SK-N-SH (cell line): ENCODE measurements at regions not wholly inside any gene's neighbourhood (a gene's known extent, or its start where the extent isn't known, plus 50 kb on each side); places are given as distances from the start of the nearest gene placed in this dataset.

Source experiments
- CTCF ChIA-PET: fragments of 300-600, 350-600 bp; formaldehyde crosslinking; extraction: SDS; loops from one replicate; lab custom pipeline; 2021; lab: Yijun Ruan, JAX
- POLR2A ChIA-PET: fragments of 350-600 bp; sonication (Branson Sonifier 250); formaldehyde crosslinking; extraction: SDS; loops from one replicate; lab custom pipeline; 2020; ENCODE audit warnings: antibody characterized with exemption, inconsistent platforms; lab: Yijun Ruan, JAX
- DNase-seq: peaks from one replicate; pipeline ENCODE4 v3.0.0; 2012
- H2AFZ ChIP-seq: fragments of 200-600 bp; sonication (generic); 2 replicates; pipeline ENCODE4 v1.8.1; 2016; ENCODE audit warnings: antibody characterized with exemption, mild to moderate bottlenecking, low read depth
- H3F3A ChIP-seq: fragments of 200-600 bp; sonication (generic); replicated peaks from 2 replicates; pipeline ENCODE3; 2016; ENCODE audit warnings: antibody characterized with exemption, mild to moderate bottlenecking; ENCODE audit not compliant: insufficient read depth
- H3K27ac ChIP-seq, 2 experiments: fragments of 200-500 bp in 1 of 2; fragments of 200-600 bp in 1 of 2; sonication (Bioruptor generic) in 1 of 2; sonication (generic), shearing (Covaris generic) in 1 of 2; 2 replicates each; pipeline versions ENCODE4 v1.5.1 to v1.6.1; 2014 to 2016; ENCODE audit warnings: low read depth in 2 of 2, inconsistent platforms in 1 of 2, low read length in 1 of 2, mild to moderate bottlenecking in 1 of 2, mixed read lengths in 1 of 2
- H3K27me3 ChIP-seq: fragments of 200-600 bp; sonication (generic), shearing (Covaris generic); 2 replicates; pipeline ENCODE4 v1.6.1; 2016; ENCODE audit warnings: mixed run types; ENCODE audit not compliant: insufficient read depth
- H3K36me3 ChIP-seq, 2 experiments: fragments of 200-500 bp in 1 of 2; fragments of 200-600 bp in 1 of 2; sonication (Bioruptor generic) in 1 of 2; sonication (generic) in 1 of 2; replicated peaks in 1 of 2; 2 replicates each; pipeline versions ENCODE3 to v1.5.1; 2014 to 2016; ENCODE audit warnings: low read length in 1 of 2, mild to moderate bottlenecking in 1 of 2; ENCODE audit not compliant: insufficient read depth in 2 of 2, control insufficient read depth in 1 of 2
- H3K4me1 ChIP-seq, 2 experiments: fragments of 200-500 bp in 1 of 2; fragments of 200-600 bp in 1 of 2; sonication (Bioruptor generic) in 1 of 2; sonication (generic), shearing (Covaris generic) in 1 of 2; 2 replicates each; pipeline versions ENCODE4 v1.5.1 to v1.6.1; 2014 to 2016; ENCODE audit warnings: low read depth in 1 of 2, low read length in 1 of 2, mixed run types in 1 of 2; ENCODE audit not compliant: insufficient read depth in 2 of 2, control insufficient read depth in 1 of 2
- H3K4me2 ChIP-seq: fragments of 200-600 bp; sonication (generic), shearing (Covaris generic); 2 replicates; pipeline ENCODE4 v1.6.1; 2017; ENCODE audit warnings: mixed run types
- H3K4me3 ChIP-seq, 2 experiments: fragments of 200-500 bp in 1 of 2; fragments of 200-600 bp in 1 of 2; sonication (Bioruptor generic) in 1 of 2; sonication (generic), shearing (Covaris generic) in 1 of 2; 2 replicates each; pipeline versions ENCODE4 v1.5.1 to v1.8.1; 2014 to 2016; ENCODE audit warnings: low read depth in 2 of 2, inconsistent platforms in 1 of 2, low read length in 1 of 2, mild to moderate bottlenecking in 1 of 2, mixed read lengths in 1 of 2, moderate library complexity in 1 of 2
- H3K79me2 ChIP-seq: fragments of 200-600 bp; sonication (generic); 2 replicates; pipeline ENCODE4 v1.8.1; 2017; ENCODE audit warnings: mild to moderate bottlenecking; ENCODE audit not compliant: insufficient read depth
- H3K9ac ChIP-seq: fragments of 200-600 bp; sonication (generic); 2 replicates; pipeline ENCODE4 v1.6.1; 2017; ENCODE audit warnings: mixed run types
- H3K9me2 ChIP-seq: fragments of 200-600 bp; sonication (generic); 2 replicates; pipeline ENCODE4 v1.6.1; 2017; ENCODE audit warnings: mixed run types
- H3K9me3 ChIP-seq: fragments of 200-600 bp; sonication (generic); 2 replicates; pipeline ENCODE4 v1.6.1; 2017; ENCODE audit warnings: mixed run types, mild to moderate bottlenecking, moderate library complexity
- H4K20me1 ChIP-seq: fragments of 200-600 bp; sonication (generic); 2 replicates; pipeline ENCODE4 v1.6.1; 2017; ENCODE audit warnings: mild to moderate bottlenecking, mixed run types; ENCODE audit not compliant: insufficient read depth
- CTCF ChIP-seq: fragments of 200-600 bp; sonication (generic); IDR thresholded peaks from 2 replicates; pipeline ENCODE4 v1.6.1; 2017; ENCODE audit warnings: antibody characterized with exemption, mild to moderate bottlenecking, moderate library complexity
- ELF1 ChIP-seq: IDR thresholded peaks from 2 replicates; pipeline ENCODE4 v1.4.0; 2012
- EZH2phosphoT487 ChIP-seq: fragments of 200-600 bp; sonication (generic); IDR thresholded peaks from 2 replicates; pipeline ENCODE4 v1.6.1; 2017; ENCODE audit warnings: low read depth, mixed run types, mild to moderate bottlenecking, antibody characterized with exemption, moderate library complexity, borderline replicate concordance
- FOXJ3 ChIP-seq: sonication (generic); formaldehyde crosslinking; IDR thresholded peaks from 2 replicates; pipeline ENCODE4 v1.5.1; 2020; ENCODE audit warnings: mild to moderate bottlenecking, missing genetic modification reagents
- IRF3 ChIP-seq: fragments of 150-350 bp; IDR thresholded peaks from 2 replicates; pipeline ENCODE4 v1.6.1; 2016; ENCODE audit warnings: mild to moderate bottlenecking, low read depth, low read length
- JUND ChIP-seq: IDR thresholded peaks from 2 replicates; pipeline ENCODE4 v1.4.0; 2012
- MAX ChIP-seq: IDR thresholded peaks from 2 replicates; pipeline ENCODE4 v1.4.0; 2012; ENCODE audit warnings: low read depth
- MXI1 ChIP-seq: IDR thresholded peaks from 2 replicates; pipeline ENCODE4 v1.6.1; 2012; ENCODE audit warnings: mild to moderate bottlenecking, low read depth, low read length, improper control_type of control experiment
- NFIC ChIP-seq: IDR thresholded peaks from 2 replicates; pipeline ENCODE4 v1.4.0; 2012; ENCODE audit warnings: borderline replicate concordance
- RAD21 ChIP-seq: IDR thresholded peaks from 2 replicates; pipeline ENCODE4 v1.6.1; 2012; ENCODE audit warnings: mild to moderate bottlenecking, low read length
- RFX5 ChIP-seq: IDR thresholded peaks from 2 replicates; pipeline ENCODE4 v1.6.1; 2012; ENCODE audit warnings: mild to moderate bottlenecking, improper control_type of control experiment, low read length
- RXRA ChIP-seq: IDR thresholded peaks from 2 replicates; pipeline ENCODE4 v1.4.0; 2012; ENCODE audit warnings: low read depth, mild to moderate bottlenecking, borderline replicate concordance
- SIN3A ChIP-seq: IDR thresholded peaks from 2 replicates; pipeline ENCODE4 v1.6.1; 2012; ENCODE audit warnings: low read depth, mild to moderate bottlenecking, low read length, moderate library complexity, borderline replicate concordance
- SMC3 ChIP-seq: IDR thresholded peaks from 2 replicates; pipeline ENCODE4 v1.6.1; 2012; ENCODE audit warnings: low read depth, low read length, improper control_type of control experiment
- TAF1 ChIP-seq: IDR thresholded peaks from 2 replicates; pipeline ENCODE4 v1.6.1; 2012; ENCODE audit warnings: low read depth, mild to moderate bottlenecking, low read length, moderate library complexity, borderline replicate concordance
- TCF12 ChIP-seq: IDR thresholded peaks from 2 replicates; pipeline ENCODE4 v1.4.0; 2012
- USF1 ChIP-seq: IDR thresholded peaks from 2 replicates; pipeline ENCODE4 v1.4.0; 2012; ENCODE audit warnings: low read depth, borderline replicate concordance
- WGBS: methylation state at CpG from one replicate; pipeline ENCODE4 v1.1.6; 2017; ENCODE audit warnings: low lambda C conversion rate; 5-methylcytosine and 5-hydroxymethylcytosine counted together

- Histone ChIP-seq H3K4me1 (0 out of 4 replicates have a peak, but pooled peaks cover 0 to 6% of the 10 kb centered on the region in 2 experiments), H3K79me2 (no peaks in the 10 kb centered on the region), H3K9ac (no peak overlapping the region), H2AFZ (no peak overlapping the region), H3K27me3 (no peaks in the 10 kb centered on the region), H3K9me3 (no peaks in the 10 kb centered on the region), H3K4me3 (no peak overlapping the region), H3F3A (no peaks in the 10 kb centered on the region), H3K9me2 (no peaks in the 10 kb centered on the region), H3K36me3 (no peaks in the 10 kb centered on the region), H4K20me1 (no peaks in the 10 kb centered on the region), H3K27ac (no peak overlapping the region), H3K4me2 (no peak overlapping the region)
- ChIA-PET CTCF (interaction anchor here (0.5 to 2.0 kb wide), 2 partner anchors 9 to 1383 kb away, joined by 4 read pairs; no protein-coding TSS in a partner anchor), POLR2A (no interaction called here)
- WGBS: 65% methylated on average over 8 of the region's 8 CpGs
- TF ChIP-seq SMC3 (peak; percentile 50), USF1 (no peak), MAX (no peak), JUND (no peak), RAD21 (peak; percentile 55), TAF1 (no peak), NFIC (no peak), SIN3A (no peak), FOXJ3 (CRISPR knock-in tag) (no peak), CTCF (peak; percentile 68), RXRA (no peak), RFX5 (no peak), MXI1 (no peak), IRF3 (no peak), TCF12 (no peak), ELF1 (no peak), EZH2phosphoT487 (no peak)
- DNase-seq: peak; percentile 43
These were observed 427.2 kb downstream of the FAT4 start for GRCh38 chr4:125741825-125742452.
